HL-60 (cell line): ENCODE measurements at regions not wholly inside any gene's neighbourhood (a gene's known extent, or its start where the extent isn't known, plus 50 kb on each side); places are given as distances from the start of the nearest gene placed in this dataset.

Experiments
- CTCF ChIP-seq: IDR thresholded peaks from one replicate; pipeline ENCODE4 v1.5.1; 2011; ENCODE audit warnings: low read length, control low read depth, inconsistent platforms; ENCODE audit not compliant: insufficient read depth
- POLR2AphosphoS5 ChIP-seq: IDR thresholded peaks from 2 replicates; pipeline ENCODE4 v1.6.1; 2012; ENCODE audit warnings: low read depth
- REST ChIP-seq: IDR thresholded peaks from 2 replicates; pipeline ENCODE4 v1.6.1; 2012; ENCODE audit warnings: low read depth; ENCODE audit not compliant: insufficient replicate concordance

DNA sequence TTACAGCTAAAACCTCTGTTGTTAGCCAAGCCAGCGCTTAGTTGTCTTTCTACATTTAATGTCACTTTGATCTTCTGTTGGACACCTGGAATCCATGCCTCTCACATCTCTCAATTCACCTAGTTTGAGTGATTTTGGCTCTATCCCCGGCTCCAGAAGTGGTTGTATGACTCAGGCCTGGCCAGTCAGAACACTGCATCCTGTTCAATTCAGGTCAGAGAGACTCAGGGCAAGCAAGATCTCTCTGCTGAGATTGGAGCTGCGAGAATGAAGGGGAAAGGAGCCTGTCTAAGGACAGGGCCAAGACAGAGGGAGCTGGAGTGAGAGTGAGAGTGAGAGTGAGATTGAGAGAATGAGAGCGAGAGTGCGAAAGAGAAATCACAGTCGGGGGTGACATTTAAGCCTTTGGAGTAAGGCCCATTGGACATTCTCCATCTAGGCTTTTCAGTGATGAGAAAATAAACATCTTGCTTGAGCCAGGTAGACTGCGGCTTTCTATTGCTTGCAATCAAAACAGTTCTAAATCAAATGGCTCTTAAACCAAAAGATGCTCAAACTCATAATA lies 83.3 kb upstream of the DYNC1I1 start:
- TF ChIP-seq REST: no peak
- no peak for TF ChIP-seq CTCF
- no peak for TF ChIP-seq POLR2AphosphoS5
